Trophoblast cell (in vitro differentiated cells and primary cell): ENCODE measurements at regions not wholly inside any gene's neighbourhood (a gene's known extent, or its start where the extent isn't known, plus 50 kb on each side); places are given as distances from the start of the nearest gene placed in this dataset.
A peak's percentile ranks its signal among the peaks of the same experiment; 100 is the strongest.

ENCODE experiments used
- DNase-seq, 2 donors: peaks; one replicate each; pipeline ENCODE4 v3.0.0-alpha.2; 2016
- H2AFZ ChIP-seq: 2 replicates; pipeline ENCODE4 v1.6.1; 2013; ENCODE audit warnings: low read length, moderate library complexity, mild to moderate bottlenecking; ENCODE audit not compliant: insufficient read depth, poor library complexity
- H2AK5ac ChIP-seq: 2 replicates; pipeline ENCODE4 v1.6.1; 2013; ENCODE audit warnings: mild to moderate bottlenecking, low read length
- H2BK120ac ChIP-seq: 2 replicates; pipeline ENCODE4 v1.6.1; 2013; ENCODE audit warnings: low read length, mild to moderate bottlenecking, moderate library complexity; ENCODE audit not compliant: insufficient read depth, poor library complexity
- H2BK12ac ChIP-seq: 2 replicates; pipeline ENCODE4 v1.6.1; 2013; ENCODE audit warnings: mild to moderate bottlenecking, low read length, moderate library complexity
- H2BK5ac ChIP-seq: 2 replicates; pipeline ENCODE4 v1.6.1; 2013; ENCODE audit warnings: low read length, low read depth, moderate library complexity, mild to moderate bottlenecking; ENCODE audit not compliant: poor library complexity
- H3K14ac ChIP-seq: 2 replicates; pipeline ENCODE4 v1.6.1; 2013; ENCODE audit warnings: mild to moderate bottlenecking, low read length
- H3K18ac ChIP-seq: 2 replicates; pipeline ENCODE4 v1.6.1; 2013; ENCODE audit warnings: mild to moderate bottlenecking, low read length
- H3K23ac ChIP-seq: 2 replicates; pipeline ENCODE4 v1.6.1; 2013; ENCODE audit warnings: low read length
- H3K27ac ChIP-seq: 2 replicates; pipeline ENCODE4 v1.5.1; 2013; ENCODE audit warnings: low read depth, mild to moderate bottlenecking, inconsistent platforms, low read length, moderate library complexity
- H3K27me3 ChIP-seq: 2 replicates; pipeline ENCODE4 v1.6.1; 2013; ENCODE audit warnings: inconsistent platforms, mild to moderate bottlenecking, low read length, moderate library complexity; ENCODE audit not compliant: insufficient read depth
- H3K36me3 ChIP-seq, 2 experiments: 1 replicate in 1 of 2; 2 replicates in 1 of 2; pipeline ENCODE4 v1.6.1; 2013; ENCODE audit warnings: low read length in 2 of 2, mild to moderate bottlenecking in 2 of 2, moderate library complexity in 1 of 2; ENCODE audit not compliant: insufficient read depth in 2 of 2, control insufficient read depth in 1 of 2
- H3K4ac ChIP-seq: 2 replicates; pipeline ENCODE4 v1.6.1; 2013; ENCODE audit warnings: low read depth, mild to moderate bottlenecking, low read length, moderate library complexity
- H3K4me1 ChIP-seq, 2 experiments: 1 replicate in 1 of 2; 2 replicates in 1 of 2; pipeline ENCODE4 v1.6.1; 2013; ENCODE audit warnings: low read length in 2 of 2, mild to moderate bottlenecking in 2 of 2, moderate library complexity in 1 of 2; ENCODE audit not compliant: insufficient read depth in 2 of 2, control insufficient read depth in 1 of 2
- H3K4me2 ChIP-seq: 2 replicates; pipeline ENCODE4 v1.6.1; 2013; ENCODE audit warnings: inconsistent platforms, mild to moderate bottlenecking, low read length, moderate library complexity
- H3K4me3 ChIP-seq: 2 replicates; pipeline ENCODE4 v1.5.1; 2013; ENCODE audit warnings: mild to moderate bottlenecking, low read depth, low read length, inconsistent platforms
- H3K79me1 ChIP-seq: one replicate; pipeline ENCODE4 v1.6.1; 2013; ENCODE audit warnings: low read length
- H3K79me2 ChIP-seq: 2 replicates; pipeline ENCODE4 v1.6.1; 2013; ENCODE audit warnings: low read length, mild to moderate bottlenecking; ENCODE audit not compliant: control insufficient read depth, insufficient read depth, poor library complexity
- H3K9ac ChIP-seq: 2 replicates; pipeline ENCODE4 v1.6.1; 2013; ENCODE audit warnings: mild to moderate bottlenecking, low read length
- H3K9me3 ChIP-seq: 2 replicates; pipeline ENCODE4 v1.6.1; 2013; ENCODE audit warnings: low read depth, mild to moderate bottlenecking, control low read depth, inconsistent platforms, low read length; ENCODE audit not compliant: insufficient read depth
- H4K12ac ChIP-seq: 2 replicates; pipeline ENCODE4 v1.6.1; 2013; ENCODE audit warnings: low read depth, mild to moderate bottlenecking, low read length, moderate library complexity
- H4K8ac ChIP-seq: 2 replicates; pipeline ENCODE4 v1.6.1; 2013; ENCODE audit warnings: low read depth, mild to moderate bottlenecking, low read length, moderate library complexity
- H4K91ac ChIP-seq: one replicate; pipeline ENCODE4 v1.6.1; 2013; ENCODE audit warnings: low read depth, mild to moderate bottlenecking, low read length, moderate library complexity
- WGBS: extraction: QIAGEN DNeasy Blood & Tissue Kit; methylation state at CpG from one replicate; pipeline ENCODE4 v1.1.7; 2013; ENCODE audit warnings: missing lambda C conversion rate; ENCODE audit not compliant: insufficient read length, insufficient coverage; ENCODE audit errors: extremely low coverage; 5-methylcytosine and 5-hydroxymethylcytosine counted together

GRCh38 chr14:101007765-101008164 lies 104.2 kb upstream of the RTL1 start:
- no CpG with 5 or more reads among the region's 4 CpGs for WGBS
- Histone ChIP-seq H3K4me3 (no peak overlapping the region), H4K8ac (no peak overlapping the region), H3K23ac (no peak overlapping the region), H3K36me3 (no peaks in the 10 kb centered on the region), H3K27ac (no peak overlapping the region), H2AFZ (no peak overlapping the region), H3K4me1 (no peaks in the 10 kb centered on the region), H4K91ac (no peak overlapping the region), H3K4me2 (no peak overlapping the region), H2BK120ac (no peak overlapping the region), H2AK5ac (no peak overlapping the region), H3K79me2 (no peaks in the 10 kb centered on the region), H4K12ac (no peak overlapping the region), H3K4ac (no peak overlapping the region), H3K9ac (no peak overlapping the region), H3K9me3 (peaks cover under 1% of the 10 kb centered on the region), H2BK5ac (no peak overlapping the region), H2BK12ac (no peak overlapping the region), H3K79me1 (no peaks in the 10 kb centered on the region), H3K14ac (no peak overlapping the region), H3K27me3 (no peaks in the 10 kb centered on the region), H3K18ac (no peak overlapping the region)
- DNase-seq: no peak

- H3K14ac ChIP-seq: no peak overlapping the region
- no peaks in the 10 kb centered on the region for H3K27me3 ChIP-seq
- no peak overlapping the region for H4K12ac ChIP-seq
- no peak overlapping the region for H2BK12ac ChIP-seq
- H3K27ac ChIP-seq: no peak overlapping the region
- H2BK5ac ChIP-seq: no peak overlapping the region
- no peak overlapping the region for H3K9ac ChIP-seq
- no peaks in the 10 kb centered on the region for H3K79me2 ChIP-seq
- H3K23ac ChIP-seq: no peak overlapping the region
- no peak overlapping the region for H3K4me2 ChIP-seq
- DNase-seq: no peak
- H4K8ac ChIP-seq: no peak overlapping the region
- H3K18ac ChIP-seq: no peak overlapping the region
- no CpG with 5 or more reads among the region's 13 CpGs for WGBS
- H3K79me1 ChIP-seq: no peaks in the 10 kb centered on the region
- no peak overlapping the region for H2AFZ ChIP-seq
- H3K4me3 ChIP-seq: no peak overlapping the region
- H2AK5ac ChIP-seq: no peak overlapping the region
- H3K4ac ChIP-seq: no peak overlapping the region
- H3K9me3 ChIP-seq: no peaks in the 10 kb centered on the region
- H3K4me1 ChIP-seq: no peaks in the 10 kb centered on the region
- no peaks in the 10 kb centered on the region for H3K36me3 ChIP-seq
- H2BK120ac ChIP-seq: no peak overlapping the region
- H4K91ac ChIP-seq: no peak overlapping the region
These were observed 104.7 kb upstream of the RTL1 start for GRCh38 chr14:101008196-101008595.

- H4K91ac ChIP-seq: no peak overlapping the region
- no peak overlapping the region for H3K4me3 ChIP-seq
- H2BK12ac ChIP-seq: no peak overlapping the region
- H2AK5ac ChIP-seq: no peak overlapping the region
- DNase-seq: no peak
- H4K8ac ChIP-seq: no peak overlapping the region
- H4K12ac ChIP-seq: no peak overlapping the region
- H3K18ac ChIP-seq: no peak overlapping the region
- H2BK120ac ChIP-seq: no peak overlapping the region
- H2AFZ ChIP-seq: no peak overlapping the region
- no CpG with 5 or more reads among the region's 9 CpGs for WGBS
- H3K4ac ChIP-seq: no peak overlapping the region
- no peak overlapping the region for H3K23ac ChIP-seq
- H3K36me3 ChIP-seq: no peaks in the 10 kb centered on the region
- no peaks in the 10 kb centered on the region for H3K79me2 ChIP-seq
- no peak overlapping the region for H2BK5ac ChIP-seq
- no peak overlapping the region for H3K27ac ChIP-seq
- H3K9ac ChIP-seq: peak overlapping the region; percentile 23
- no peak overlapping the region for H3K14ac ChIP-seq
- no peaks in the 10 kb centered on the region for H3K9me3 ChIP-seq
- H3K4me1 ChIP-seq: no peaks in the 10 kb centered on the region
- H3K27me3 ChIP-seq: no peaks in the 10 kb centered on the region
- H3K4me2 ChIP-seq: no peak overlapping the region
- H3K79me1 ChIP-seq: no peaks in the 10 kb centered on the region
These were observed 105.3 kb upstream of the RTL1 start for GRCh38 chr14:101008631-101009336.

GRCh38 chr14:101009531-101009930 lies 106.0 kb upstream of the RTL1 start:
- no peak overlapping the region for H2BK12ac ChIP-seq

More at GRCh38 chr14:101009531-101009930, 106.0 kb upstream of the RTL1 start:
- Histone ChIP-seq H3K4ac (no peak overlapping the region), H3K27ac (no peak overlapping the region), H3K4me3 (no peak overlapping the region), H3K14ac (no peak overlapping the region), H2AFZ (no peak overlapping the region), H3K18ac (no peak overlapping the region), H2BK120ac (no peak overlapping the region), H4K8ac (no peak overlapping the region), H3K79me2 (no peaks in the 10 kb centered on the region), H3K4me2 (no peak overlapping the region), H3K23ac (no peak overlapping the region), H3K9ac (no peak overlapping the region), H4K91ac (no peak overlapping the region), H3K27me3 (no peaks in the 10 kb centered on the region), H3K4me1 (no peaks in the 10 kb centered on the region), H3K36me3 (no peaks in the 10 kb centered on the region), H3K9me3 (no peaks in the 10 kb centered on the region), H3K79me1 (no peaks in the 10 kb centered on the region), H2BK5ac (no peak overlapping the region), H2AK5ac (no peak overlapping the region), H4K12ac (no peak overlapping the region)
- no CpG with 5 or more reads among the region's 5 CpGs for WGBS
- DNase-seq: no peak
